Endothelial cell (in vitro differentiated cells): ENCODE measurements at regions not wholly inside any gene's neighbourhood (a gene's known extent, or its start where the extent isn't known, plus 50 kb on each side); places are given as distances from the start of the nearest gene placed in this dataset.

Experiments
- DNase-seq: peaks from one replicate; pipeline ENCODE4 v3.0.0; 2021; ENCODE audit warnings: low spot score
- H3K27ac Mint-ChIP-seq: one replicate; pipeline ENCODE4 v1.8.0; 2021; ENCODE audit warnings: mixed read lengths, inconsistent platforms; ENCODE audit not compliant: unreplicated experiment
- H3K27me3 Mint-ChIP-seq: one replicate; pipeline ENCODE4 v1.8.0; 2021; ENCODE audit warnings: mild to moderate bottlenecking, moderate library complexity, mixed read lengths, inconsistent platforms; ENCODE audit not compliant: unreplicated experiment
- H3K36me3 Mint-ChIP-seq: one replicate; pipeline ENCODE4 v1.8.0; 2021; ENCODE audit warnings: mild to moderate bottlenecking, low read depth, mixed read lengths, inconsistent platforms; ENCODE audit not compliant: unreplicated experiment
- H3K4me1 Mint-ChIP-seq: one replicate; pipeline ENCODE4 v1.8.0; 2021; ENCODE audit warnings: mild to moderate bottlenecking, mixed read lengths, inconsistent platforms; ENCODE audit not compliant: unreplicated experiment
- H3K4me3 Mint-ChIP-seq: one replicate; pipeline ENCODE4 v1.8.0; 2021; ENCODE audit warnings: mild to moderate bottlenecking, mixed read lengths, inconsistent platforms; ENCODE audit not compliant: unreplicated experiment
- H3K9me3 Mint-ChIP-seq: one replicate; pipeline ENCODE4 v1.8.0; 2021; ENCODE audit warnings: mixed read lengths, inconsistent platforms; ENCODE audit not compliant: unreplicated experiment
- CTCF ChIP-seq: fragments of 200-600 bp; sonication (generic); IDR thresholded peaks from one replicate; pipeline ENCODE4 v1.5.0; 2021; ENCODE audit warnings: antibody characterized with exemption; ENCODE audit not compliant: unreplicated experiment

DNA sequence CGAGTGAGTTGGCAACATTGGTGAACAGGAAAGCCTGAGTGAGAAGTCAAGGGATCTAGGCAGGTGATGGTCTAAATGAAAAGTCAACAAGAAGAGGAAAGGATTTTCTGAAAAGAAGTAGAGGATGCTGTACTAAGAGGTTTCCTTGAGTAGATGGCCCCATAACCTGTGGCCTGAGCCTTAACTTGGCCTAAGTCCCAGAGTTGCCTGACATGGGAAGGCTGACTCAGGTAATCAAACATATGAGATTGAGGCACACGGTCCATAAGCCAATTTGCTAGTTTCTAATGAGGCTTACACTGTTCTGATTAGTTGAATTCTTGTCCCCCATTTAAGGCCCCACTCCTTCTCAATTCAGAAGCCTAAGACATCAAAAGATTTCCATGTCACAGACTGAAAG, 262.5 kb upstream of the LMCD1 start:
- Mint-ChIP-seq H3K4me3 (no peak overlapping the region), H3K9me3 (no peaks in the 10 kb centered on the region), H3K27me3 (no peaks in the 10 kb centered on the region), H3K4me1 (peaks cover 6% of the 10 kb centered on the region), H3K36me3 (no peaks in the 10 kb centered on the region), H3K27ac (no peak overlapping the region)
- DNase-seq, result no peak
- TF ChIP-seq CTCF, result no peak

- no peak overlapping the region for H3K27ac Mint-ChIP-seq
- TF ChIP-seq CTCF, result peak; percentile 85
- H3K4me3 Mint-ChIP-seq, result no peak overlapping the region
- H3K27me3 Mint-ChIP-seq, result no peaks in the 10 kb centered on the region
- DNase-seq, result peak; percentile 61
- peaks cover 1% of the 10 kb centered on the region for H3K4me1 Mint-ChIP-seq
- no peaks in the 10 kb centered on the region for H3K36me3 Mint-ChIP-seq
- H3K9me3 Mint-ChIP-seq, result no peaks in the 10 kb centered on the region
Observed at GRCh38 chr3:8239718-8240695, 261.6 kb upstream of the LMCD1 start.

DNA sequence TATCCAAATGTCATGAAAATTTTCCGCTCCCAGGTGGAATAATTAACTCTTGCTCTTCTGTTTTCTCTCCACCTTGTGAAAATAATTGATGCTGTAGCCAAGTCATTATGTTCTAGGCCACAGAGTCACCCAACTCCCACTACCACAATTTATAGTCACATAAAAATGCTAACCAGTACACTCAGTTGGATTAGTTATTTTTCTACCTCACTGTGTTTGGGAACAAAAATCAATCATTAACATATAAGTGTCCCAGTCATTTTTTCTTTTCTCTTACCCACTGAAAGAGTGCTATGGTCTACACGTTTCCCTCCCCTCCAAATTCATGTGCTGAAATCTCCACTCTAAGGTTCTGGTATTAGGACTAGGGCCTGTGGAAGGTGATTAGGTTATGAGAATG, 255.6 kb upstream of the LMCD1 start:
- DNase-seq, result no peak
- H3K9me3 Mint-ChIP-seq, result no peaks in the 10 kb centered on the region
- H3K36me3 Mint-ChIP-seq, result no peaks in the 10 kb centered on the region
- no peak overlapping the region for H3K27ac Mint-ChIP-seq
- H3K4me3 Mint-ChIP-seq, result no peak overlapping the region
- no peaks in the 10 kb centered on the region for H3K27me3 Mint-ChIP-seq
- no peak for TF ChIP-seq CTCF
- no peaks in the 10 kb centered on the region for H3K4me1 Mint-ChIP-seq

DNA sequence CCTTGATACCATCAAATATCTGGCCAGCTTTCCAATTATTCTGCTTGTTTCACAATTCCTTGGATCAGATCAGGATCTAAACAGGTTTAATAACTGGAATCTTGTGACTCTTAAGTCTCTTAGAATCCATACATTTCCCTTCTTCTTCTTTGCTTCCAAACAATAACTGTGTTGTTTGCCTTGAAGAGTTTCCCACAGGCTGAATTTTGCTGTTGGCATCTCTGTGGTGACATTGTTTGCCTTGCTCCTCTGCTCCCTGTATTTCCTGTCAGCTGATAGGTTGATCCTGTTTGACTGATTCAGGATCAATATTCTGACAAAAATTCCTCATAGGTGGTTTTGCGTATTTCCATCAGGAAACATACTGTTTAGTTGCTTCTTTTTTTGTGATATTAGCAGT, 248.4 kb upstream of the LMCD1 start:
- no peak for TF ChIP-seq CTCF
- DNase-seq, result no peak
- Mint-ChIP-seq H3K36me3 (no peaks in the 10 kb centered on the region), H3K4me1 (peaks cover 4% of the 10 kb centered on the region), H3K9me3 (no peaks in the 10 kb centered on the region), H3K27me3 (no peaks in the 10 kb centered on the region), H3K4me3 (no peak overlapping the region), H3K27ac (no peak overlapping the region)

DNA sequence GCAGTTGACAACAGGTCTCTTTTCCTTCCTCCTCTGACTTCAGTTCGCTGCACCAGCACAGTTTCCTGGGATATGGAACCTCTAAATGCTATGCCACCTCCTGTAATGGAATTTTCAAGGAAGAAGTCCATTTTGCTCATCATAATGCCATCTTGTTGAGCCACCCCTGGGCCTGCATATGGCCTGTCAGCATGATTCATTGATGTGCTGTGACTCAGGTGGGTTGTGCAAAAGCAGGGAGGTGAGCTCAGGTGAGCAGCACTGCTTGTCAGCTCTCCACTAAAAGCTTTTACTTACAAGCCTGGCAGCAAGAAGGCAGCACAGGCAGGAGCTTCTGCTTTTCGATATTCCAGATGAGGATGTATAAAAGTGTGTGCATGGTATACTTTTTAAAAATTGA, 247.1 kb upstream of the LMCD1 start:
- H3K4me1 Mint-ChIP-seq, result peaks cover 4% of the 10 kb centered on the region
- H3K27me3 Mint-ChIP-seq, result no peaks in the 10 kb centered on the region
- DNase-seq, result no peak
- TF ChIP-seq CTCF, result no peak
- H3K9me3 Mint-ChIP-seq, result no peaks in the 10 kb centered on the region
- no peak overlapping the region for H3K4me3 Mint-ChIP-seq
- no peak overlapping the region for H3K27ac Mint-ChIP-seq
- no peaks in the 10 kb centered on the region for H3K36me3 Mint-ChIP-seq
